Thoracic aorta (tissue), 2 donors: ENCODE measurements at regions not wholly inside any gene's neighbourhood (a gene's known extent, or its start where the extent isn't known, plus 50 kb on each side); places are given as distances from the start of the nearest gene placed in this dataset.

Source experiments
- ATAC-seq: fragments of 150-250 bp; one replicate; pipeline ENCODE4 v1.8.0; 2017; ENCODE audit warnings: low read depth; ENCODE audit not compliant: insufficient number of reproducible peaks, low FRiP score
- DNase-seq: peaks from one replicate; pipeline ENCODE4 v3.0.0-alpha.2; 2020; ENCODE audit warnings: low spot score
- H3K27ac ChIP-seq, 2 donors: fragments of 200-600 bp; sonication (generic); 1 replicate in 1 of 2; 2 replicates in 1 of 2; pipeline ENCODE4 v1.5.1; 2016; ENCODE audit warnings: mild to moderate bottlenecking in 2 of 2, moderate library complexity in 2 of 2
- H3K27me3 ChIP-seq: fragments of 200-600 bp; sonication (generic); replicated peaks from 2 replicates; pipeline ENCODE4 v1.6.0; 2016; ENCODE audit warnings: mild to moderate bottlenecking; ENCODE audit not compliant: insufficient read depth
- H3K36me3 ChIP-seq: fragments of 200-600 bp; sonication (generic); one replicate; pipeline ENCODE4 v1.5.1; 2016
- H3K4me1 ChIP-seq, 2 donors: fragments of 200-600 bp; sonication (generic); 1 replicate in 1 of 2; 2 replicates in 1 of 2; pipeline versions ENCODE4 v1.5.1 to v1.6.0; 2016; ENCODE audit warnings: low read depth in 2 of 2, mild to moderate bottlenecking in 1 of 2; ENCODE audit not compliant: control insufficient read depth in 1 of 2
- H3K4me3 ChIP-seq: fragments of 200-600 bp; sonication (generic); 2 replicates; pipeline ENCODE4 v1.5.1; 2016; ENCODE audit warnings: mild to moderate bottlenecking
- H3K9me3 ChIP-seq: fragments of 200-600 bp; sonication (generic); 2 replicates; pipeline ENCODE4 v1.5.1; 2016
- TF ChIP-seq, protein P1 (sequence below): fragments of 200-600 bp; sonication (generic); IDR thresholded peaks from one replicate; pipeline ENCODE4 v1.5.1; 2019; ENCODE audit warnings: antibody characterized with exemption

GRCh38 chr5:126017096-126017495 is 406.1 kb upstream of the GRAMD2B start:
- no peaks in the 10 kb centered on the region for H3K9me3 ChIP-seq
- TF ChIP-seq, protein P1, sequence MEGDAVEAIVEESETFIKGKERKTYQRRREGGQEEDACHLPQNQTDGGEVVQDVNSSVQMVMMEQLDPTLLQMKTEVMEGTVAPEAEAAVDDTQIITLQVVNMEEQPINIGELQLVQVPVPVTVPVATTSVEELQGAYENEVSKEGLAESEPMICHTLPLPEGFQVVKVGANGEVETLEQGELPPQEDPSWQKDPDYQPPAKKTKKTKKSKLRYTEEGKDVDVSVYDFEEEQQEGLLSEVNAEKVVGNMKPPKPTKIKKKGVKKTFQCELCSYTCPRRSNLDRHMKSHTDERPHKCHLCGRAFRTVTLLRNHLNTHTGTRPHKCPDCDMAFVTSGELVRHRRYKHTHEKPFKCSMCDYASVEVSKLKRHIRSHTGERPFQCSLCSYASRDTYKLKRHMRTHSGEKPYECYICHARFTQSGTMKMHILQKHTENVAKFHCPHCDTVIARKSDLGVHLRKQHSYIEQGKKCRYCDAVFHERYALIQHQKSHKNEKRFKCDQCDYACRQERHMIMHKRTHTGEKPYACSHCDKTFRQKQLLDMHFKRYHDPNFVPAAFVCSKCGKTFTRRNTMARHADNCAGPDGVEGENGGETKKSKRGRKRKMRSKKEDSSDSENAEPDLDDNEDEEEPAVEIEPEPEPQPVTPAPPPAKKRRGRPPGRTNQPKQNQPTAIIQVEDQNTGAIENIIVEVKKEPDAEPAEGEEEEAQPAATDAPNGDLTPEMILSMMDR = no peak
- no peaks in the 10 kb centered on the region for H3K27me3 ChIP-seq
- DNase-seq = no peak
- H3K27ac ChIP-seq = no peak overlapping the region
- H3K4me3 ChIP-seq = no peak overlapping the region
- peaks cover 4 to 27% of the 10 kb centered on the region in 2 donors for H3K4me1 ChIP-seq
- H3K36me3 ChIP-seq = no peaks in the 10 kb centered on the region
- ATAC-seq = no peak

DNA sequence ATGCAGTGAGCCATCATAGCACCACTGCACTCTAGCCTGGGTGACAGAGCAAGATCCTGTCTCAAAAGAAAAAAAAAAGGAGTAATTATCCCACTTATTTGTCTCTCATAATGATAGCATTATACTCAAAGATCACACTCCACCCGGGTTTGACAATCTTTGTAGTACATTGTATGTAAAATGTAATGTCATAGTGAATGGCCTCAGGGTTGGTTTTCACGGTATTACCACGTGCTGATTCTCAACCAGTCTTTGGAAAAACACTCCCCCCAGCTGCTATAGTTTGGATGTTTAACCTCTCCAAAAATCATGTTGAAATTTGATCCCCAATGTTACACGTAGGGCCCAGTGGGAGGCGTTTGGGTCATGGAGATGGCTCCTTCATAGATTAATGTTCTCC is 402.4 kb upstream of the GRAMD2B start:
- Histone ChIP-seq H3K9me3 (no peaks in the 10 kb centered on the region), H3K4me1 (peaks cover 3 to 14% of the 10 kb centered on the region in 2 donors)
- no peak for DNase-seq

GRCh38 chr5:126023994-126024441 is 399.2 kb upstream of the GRAMD2B start:
- no peaks in the 10 kb centered on the region for H3K27me3 ChIP-seq
- H3K9me3 ChIP-seq = no peaks in the 10 kb centered on the region
- no peak overlapping the region for H3K27ac ChIP-seq
- no peaks in the 10 kb centered on the region for H3K4me1 ChIP-seq
- DNase-seq = no peak
- no peak overlapping the region for H3K4me3 ChIP-seq
- H3K36me3 ChIP-seq = no peaks in the 10 kb centered on the region
- TF ChIP-seq, protein P1 = no peak
- ATAC-seq = no peak

More for the DNA sequence above, 402.4 kb upstream of the GRAMD2B start:
- TF ChIP-seq, protein P1 = no peak
- no peak for ATAC-seq
- Histone ChIP-seq H3K27me3 (no peaks in the 10 kb centered on the region), H3K27ac (no peak overlapping the region), H3K36me3 (no peaks in the 10 kb centered on the region), H3K4me3 (no peak overlapping the region)

DNA sequence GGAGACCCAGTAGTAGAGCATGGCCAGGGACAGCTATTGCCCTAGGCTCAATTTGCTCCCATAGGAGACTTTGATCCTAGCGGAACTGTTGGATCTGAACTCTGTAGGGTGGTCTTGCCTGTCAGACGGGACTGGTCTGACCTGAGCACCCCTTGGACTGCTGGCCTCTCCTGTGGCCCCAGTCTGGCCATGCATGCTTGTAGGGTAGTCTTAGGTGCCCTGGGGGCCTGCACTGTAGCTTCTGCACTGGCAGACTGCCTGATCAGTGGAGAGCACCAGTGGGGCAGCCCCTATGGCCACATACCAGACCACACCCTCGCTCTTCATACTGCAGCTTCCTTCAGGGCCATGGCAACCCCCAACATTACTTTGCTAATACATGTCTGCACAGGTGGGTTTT is 396.1 kb upstream of the GRAMD2B start:
- TF ChIP-seq, protein P1 = no peak
- H3K27me3 ChIP-seq = no peaks in the 10 kb centered on the region
- H3K9me3 ChIP-seq = peaks cover 5% of the 10 kb centered on the region
- no peak overlapping the region for H3K27ac ChIP-seq
- ATAC-seq = no peak
- H3K4me3 ChIP-seq = no peak overlapping the region
- no peaks in the 10 kb centered on the region for H3K36me3 ChIP-seq
- peaks cover 0 to 2% of the 10 kb centered on the region in 2 donors for H3K4me1 ChIP-seq
- no peak for DNase-seq

DNA sequence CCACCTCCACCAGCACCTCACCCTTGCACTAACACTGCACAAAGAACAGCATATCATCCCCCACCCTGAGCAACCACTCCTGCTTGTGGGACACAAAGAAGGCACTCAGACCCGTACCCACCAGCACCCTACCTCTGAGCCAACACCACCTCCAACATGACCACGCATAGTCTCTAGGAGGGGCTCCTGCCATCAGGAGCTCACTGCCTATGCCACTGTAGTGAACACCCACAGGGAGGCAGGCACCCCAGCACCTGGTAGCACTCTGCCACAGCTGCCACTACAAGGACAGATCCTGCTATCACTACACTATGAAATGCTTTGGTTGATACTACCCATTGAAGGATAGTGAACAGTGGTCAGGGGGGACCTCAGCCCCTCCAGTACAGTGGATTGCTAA is 395.6 kb upstream of the GRAMD2B start:
- H3K27ac ChIP-seq = no peak overlapping the region
- TF ChIP-seq, protein P1 = no peak
- no peaks in the 10 kb centered on the region for H3K36me3 ChIP-seq
- ATAC-seq = no peak
- no peak for DNase-seq
- H3K4me3 ChIP-seq = no peak overlapping the region
- H3K4me1 ChIP-seq = peaks cover 0 to 2% of the 10 kb centered on the region in 2 donors
- H3K27me3 ChIP-seq = no peaks in the 10 kb centered on the region
- peaks cover 5% of the 10 kb centered on the region for H3K9me3 ChIP-seq
